GM19468 (cell line): ENCODE measurements at regions not wholly inside any gene's neighbourhood (a gene's known extent, or its start where the extent isn't known, plus 50 kb on each side); places are given as distances from the start of the nearest gene placed in this dataset.
"Not testable (repeated sequence)": the region's sequence is repeated elsewhere in the genome, so short reads cannot be mapped to it uniquely, and the experiment has no call there.

Experiments used
- ATAC-seq: cut with Tn5 transposase; IDR thresholded peaks from one replicate; pipeline ENCODE4 v1.9.1; 2021; ENCODE audit warnings: mild to moderate bottlenecking, moderate library complexity, moderate number of reproducible peaks; ENCODE audit not compliant: unreplicated experiment; ENCODE audit errors: extremely low read depth

- ATAC-seq, result no peak
Observed at GRCh38 chr9:3773362-3774060, 247.7 kb upstream of the RFX3 start.

DNA sequence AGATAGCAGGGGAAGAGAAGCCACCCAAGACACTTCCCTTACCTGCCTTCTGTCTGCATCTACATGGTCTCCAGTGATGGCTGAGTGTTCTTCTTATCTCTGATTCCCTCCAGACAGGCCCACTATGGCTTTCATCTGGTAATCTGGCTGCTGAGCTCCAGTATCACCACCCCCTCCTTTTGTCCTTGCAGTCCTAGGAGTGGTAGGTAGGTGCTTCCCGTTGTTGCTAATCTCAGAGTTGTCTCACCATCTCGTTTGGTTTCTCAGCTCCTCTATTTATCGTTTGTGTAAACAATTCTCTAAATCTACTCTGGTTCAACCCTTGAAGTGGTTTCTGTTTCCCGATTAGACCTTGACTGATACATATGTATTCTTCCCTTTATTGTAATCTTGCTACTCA lies 243.8 kb upstream of the RFX3 start:
- no peak for ATAC-seq

GRCh38 chr9:3768712-3769457 lies 243.1 kb upstream of the RFX3 start:
- no peak for ATAC-seq

DNA sequence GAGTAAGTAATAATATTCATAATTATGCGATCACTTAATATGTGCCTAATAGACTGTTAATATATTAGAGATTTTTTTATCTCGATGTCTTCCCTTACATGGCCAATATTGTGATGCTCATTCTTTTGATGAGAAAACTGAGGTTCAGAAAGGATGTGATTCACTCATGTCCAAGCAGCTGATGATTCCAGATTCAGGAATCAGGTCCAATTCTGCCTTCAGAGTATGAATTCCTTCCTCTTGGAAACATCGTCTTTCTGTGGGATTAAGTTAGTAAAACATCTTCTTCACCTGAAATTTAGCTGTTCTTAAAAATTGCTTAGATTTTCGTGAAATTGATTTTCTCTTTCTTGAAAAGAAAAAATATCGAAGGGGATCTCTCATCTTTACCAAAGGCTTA lies 242.5 kb upstream of the RFX3 start:
- ATAC-seq, result no peak

DNA sequence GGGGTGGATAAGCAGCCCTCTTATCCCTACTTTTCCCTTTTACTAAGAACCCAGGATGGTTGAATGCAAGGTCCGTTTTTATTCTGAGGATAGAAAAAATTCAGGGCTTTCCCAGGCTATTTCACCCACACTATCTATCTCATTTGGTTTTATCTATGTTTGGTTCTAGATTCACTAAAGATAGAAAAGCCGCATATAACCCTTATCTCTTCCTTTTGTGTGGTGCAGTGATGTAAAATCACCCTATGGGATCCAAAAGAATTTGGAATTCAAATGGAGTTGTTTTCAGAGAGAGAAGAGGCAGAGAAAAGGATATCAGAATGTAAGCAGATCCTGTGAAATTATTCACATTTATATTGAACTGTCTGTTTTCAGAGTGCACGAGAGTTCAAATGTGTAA lies 236.3 kb upstream of the RFX3 start:
- ATAC-seq, result no peak

DNA sequence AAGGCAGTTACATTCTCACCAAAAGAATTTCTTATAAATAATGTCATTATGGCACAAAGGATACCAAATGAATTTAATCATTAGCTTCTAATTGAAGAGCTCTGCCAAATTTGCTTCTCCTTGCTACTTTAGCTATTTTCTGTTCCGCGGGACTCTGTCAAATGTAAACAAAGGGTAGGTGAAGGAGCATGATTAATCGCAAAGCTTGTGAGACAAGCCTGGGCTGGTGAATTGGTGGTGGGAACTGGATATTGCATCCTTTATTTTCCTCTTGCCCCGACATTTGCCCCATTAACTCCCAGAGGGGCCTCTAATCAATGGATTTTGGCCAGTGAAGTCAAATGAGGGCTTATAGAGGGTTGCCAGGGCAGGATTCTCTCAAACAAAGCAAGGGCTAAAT lies 234.2 kb upstream of the RFX3 start:
- ATAC-seq, result no peak

- no peak for ATAC-seq
Observed at GRCh38 chr9:3758816-3759576, 233.2 kb upstream of the RFX3 start.

DNA sequence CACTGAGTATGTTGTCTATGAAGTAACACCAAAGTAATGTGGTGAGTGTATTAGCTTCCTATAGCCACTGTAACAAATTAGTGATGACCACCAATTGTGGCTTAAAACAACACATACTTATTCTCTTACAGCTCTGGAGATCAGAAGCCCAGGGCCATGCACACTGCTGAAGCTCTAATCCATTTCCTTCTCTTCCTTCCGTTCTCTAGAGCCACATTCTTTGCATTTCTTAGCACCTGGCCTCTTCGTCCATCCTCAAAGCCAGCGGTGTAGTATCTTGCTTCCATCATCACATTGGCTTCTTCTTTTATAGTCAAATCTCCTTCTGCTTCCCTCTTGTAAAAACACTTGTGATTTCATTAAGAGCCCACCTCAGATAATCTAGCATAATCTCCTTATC lies 230.3 kb upstream of the RFX3 start:
- no peak for ATAC-seq

DNA sequence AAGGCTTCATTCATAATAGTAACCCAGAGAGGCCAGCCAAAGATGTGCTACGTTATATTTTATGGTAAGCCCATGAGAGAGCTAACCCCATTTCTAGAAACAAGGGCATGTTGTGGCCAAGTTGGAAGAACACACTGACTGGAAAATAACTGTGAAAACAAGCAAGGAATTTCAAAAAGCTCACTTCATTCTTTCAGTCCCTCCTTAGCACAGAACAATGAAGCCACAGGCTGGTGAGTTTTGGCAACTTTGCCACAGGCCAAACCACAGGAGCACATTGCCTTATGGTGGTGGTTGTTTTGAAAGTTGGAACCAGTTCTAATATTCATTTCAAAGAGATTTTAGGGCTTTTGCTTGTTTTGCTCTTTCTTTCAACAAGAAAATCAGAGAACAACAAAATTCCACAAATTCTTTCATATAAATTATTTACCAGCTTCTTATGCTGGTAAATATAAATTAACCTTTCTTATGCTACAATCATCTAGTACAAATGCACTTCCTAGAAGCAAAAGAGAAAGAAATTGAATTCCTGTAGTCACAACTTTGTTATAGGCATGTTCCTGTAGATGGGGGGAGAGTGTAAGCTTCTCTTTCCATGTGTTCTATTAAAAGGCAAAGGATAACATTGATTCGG lies 225.4 kb upstream of the RFX3 start:
- ATAC-seq, result no peak

DNA sequence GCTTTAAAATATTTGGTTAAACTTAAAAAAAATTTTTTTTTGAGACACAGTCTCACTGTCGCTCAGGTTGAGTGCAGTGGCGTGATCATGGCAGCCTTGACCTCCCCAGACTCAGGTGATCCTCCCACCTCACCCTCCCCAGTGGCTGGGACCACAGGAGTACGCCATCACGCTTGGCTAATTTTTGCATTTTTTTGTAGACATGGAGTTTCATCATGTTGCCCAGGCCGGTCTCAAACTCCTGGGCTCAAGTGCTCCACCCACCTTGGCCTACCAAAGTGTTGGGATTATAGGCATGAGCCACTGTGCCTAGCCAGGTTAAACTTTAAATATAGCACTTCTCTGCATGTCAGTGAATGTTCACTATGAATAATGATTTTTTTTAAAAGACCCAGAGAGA lies 224.5 kb upstream of the RFX3 start:
- no peak for ATAC-seq

- ATAC-seq, result no peak
Observed at GRCh38 chr9:3746296-3747275, 220.8 kb upstream of the RFX3 start.

DNA sequence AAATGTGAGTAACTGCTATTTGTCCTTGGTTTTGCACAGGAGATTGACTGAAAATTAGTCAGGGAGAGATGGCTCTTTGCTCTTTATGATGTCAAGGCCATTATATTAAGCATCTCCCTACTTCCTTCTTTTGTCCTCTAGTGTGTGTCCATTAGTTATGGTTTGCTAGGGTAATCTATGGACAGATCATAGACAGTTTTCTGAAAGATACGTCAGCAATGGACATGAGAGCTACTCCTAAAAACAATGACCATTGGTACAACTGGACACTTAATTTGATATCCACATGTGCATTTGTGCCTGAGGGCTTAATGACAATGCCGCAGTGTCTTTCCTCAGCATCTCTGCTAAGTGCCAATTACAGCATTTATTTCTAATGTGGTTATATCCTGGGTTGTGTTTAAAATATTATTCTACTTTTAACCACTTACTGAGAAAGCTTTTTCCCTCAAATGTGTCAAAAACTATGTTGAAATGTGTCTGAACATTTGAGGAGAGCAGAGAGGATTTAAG lies 218.2 kb upstream of the RFX3 start:
- ATAC-seq, result no peak

DNA sequence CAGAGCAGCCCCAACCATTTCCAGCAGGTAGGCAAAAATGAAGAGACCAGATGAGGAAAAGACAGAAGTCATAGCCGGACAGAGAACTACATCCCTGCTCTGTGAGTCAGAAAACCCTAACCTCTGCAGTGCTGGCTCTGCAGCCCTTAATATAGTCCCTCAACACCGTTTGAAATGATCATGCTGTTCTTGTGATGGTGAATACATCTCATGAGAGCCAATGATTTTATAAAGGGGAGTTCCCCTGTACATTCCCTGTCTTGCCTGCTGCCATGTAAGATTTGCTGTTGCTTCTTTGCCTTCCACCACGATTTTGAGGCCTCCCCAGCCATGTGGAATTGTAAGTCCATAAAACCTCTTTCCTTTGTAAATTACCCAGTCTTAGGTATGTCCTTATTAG lies 216.8 kb upstream of the RFX3 start:
- no peak for ATAC-seq

DNA sequence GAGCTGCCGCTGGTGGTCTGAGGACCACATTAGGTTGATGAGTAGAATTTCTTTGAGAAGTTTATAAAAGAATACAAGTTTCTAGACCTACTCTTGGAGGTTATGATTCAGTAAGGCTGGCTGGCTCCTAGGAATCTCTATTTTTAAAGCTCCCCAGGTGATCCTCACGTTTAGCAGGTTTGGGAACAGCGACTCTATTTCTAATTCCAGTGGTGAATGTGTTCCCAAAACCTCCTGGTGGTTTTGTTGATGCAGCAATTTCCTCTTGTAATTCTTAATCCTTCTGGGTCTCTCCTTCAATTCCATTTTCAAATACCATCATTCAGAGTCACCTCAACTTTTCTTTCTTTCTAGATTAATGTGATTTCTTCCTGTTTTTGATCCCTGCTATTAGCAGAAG lies 215.9 kb upstream of the RFX3 start:
- no peak for ATAC-seq

DNA sequence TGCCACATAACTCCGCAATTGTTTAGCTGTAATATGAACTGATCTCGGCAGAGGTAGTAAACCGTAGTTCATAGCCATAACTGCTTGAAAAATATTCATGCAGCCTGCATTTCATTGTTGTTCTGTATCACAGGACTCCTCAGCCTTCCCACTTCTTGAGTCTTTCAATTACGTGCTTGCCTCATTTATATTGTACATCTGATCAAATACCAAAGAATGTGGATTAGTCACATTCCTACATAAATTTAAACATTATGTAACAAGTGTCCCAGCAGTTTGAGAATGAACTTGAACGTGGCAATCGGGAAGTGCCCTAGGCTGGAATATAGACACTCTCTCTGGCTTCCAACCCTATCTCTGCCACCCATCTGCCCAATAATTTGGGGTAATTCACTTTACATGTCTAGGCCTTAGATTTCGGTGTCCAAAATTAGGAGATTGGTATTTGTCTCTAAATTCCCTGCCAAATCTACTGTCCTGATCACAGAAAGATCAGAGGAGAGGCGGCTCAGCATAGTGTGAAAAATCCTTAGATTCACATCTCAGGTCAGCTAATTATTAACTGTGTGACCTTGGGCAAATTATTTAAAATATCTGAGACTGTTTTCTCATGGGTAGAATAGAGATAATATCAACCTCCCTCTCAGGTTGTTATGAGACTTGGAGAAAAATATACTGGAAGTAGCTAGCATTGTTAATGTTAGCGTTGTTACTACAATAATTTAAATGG lies 215.1 kb upstream of the RFX3 start:
- no peak for ATAC-seq

DNA sequence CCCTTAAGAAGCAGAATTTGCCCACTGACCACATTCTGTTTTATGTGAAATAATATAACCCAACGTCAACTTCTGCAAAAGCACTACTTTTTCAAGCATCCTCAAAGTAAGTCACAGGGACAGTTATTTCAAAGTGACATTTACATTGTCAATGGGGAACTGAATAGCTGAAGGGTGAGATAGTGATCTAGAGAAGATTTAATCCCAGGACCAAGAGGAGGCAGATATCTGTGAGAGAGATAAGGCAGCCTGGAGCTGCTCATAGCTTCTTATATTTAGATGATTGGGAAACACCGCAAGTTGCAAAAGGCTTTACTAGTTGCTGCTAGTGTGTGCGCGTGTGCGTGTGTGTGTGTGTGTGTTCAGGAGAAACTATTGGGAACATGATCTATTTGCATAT lies 210.4 kb upstream of the RFX3 start:
- no peak for ATAC-seq

- ATAC-seq, result no peak
Observed at GRCh38 chr9:3735251-3735650, 209.4 kb upstream of the RFX3 start.

GRCh38 chr9:3733527-3734262 lies 207.9 kb upstream of the RFX3 start:
- ATAC-seq, result not testable (repeated sequence)
